ENCODE measurements at regions not wholly inside any gene's neighbourhood (a gene's known extent, or its start where the extent isn't known, plus 50 kb on each side); places are given as distances from the start of the nearest gene placed in this dataset.

- Histone ChIP-seq H3K27ac (ENCODE audit: low read length) (no peak overlapping the region), H3K4me3 (ENCODE audit: low read length) (no peak overlapping the region), H4K20me1 (ENCODE audit: insufficient read depth, low read length) (no peaks in the 10 kb centered on the region), H2AFZ (ENCODE audit: low read depth, low read length) (0 out of 2 replicates have a peak overlapping the region, but pooled peaks have one; percentile 10), H3K9me3 (ENCODE audit: insufficient read depth, low read length) (no peaks in the 10 kb centered on the region), H3K4me2 (ENCODE audit: low read length) (no peak overlapping the region), H3K36me3 (replicated peaks; ENCODE audit: low read depth, low read length) (no peaks in the 10 kb centered on the region), H3K79me2 (ENCODE audit: low read length) (no peaks in the 10 kb centered on the region), H3K9ac (ENCODE audit: low read length) (no peak overlapping the region), H3K27me3 (ENCODE audit: low read depth, low read length) (no peaks in the 10 kb centered on the region), H3K4me1 (ENCODE audit: low read length) (no peaks in the 10 kb centered on the region)
- no peak for TF ChIP-seq EZH2phosphoT487 (IDR thresholded peaks at IDR 0.05; ENCODE audit: low read depth)
- no peak for TF ChIP-seq CTCF (IDR thresholded peaks at IDR 0.05; ENCODE audit: low read depth, low read length)
Observed at GRCh38 chr1:188140958-188141357, 1312.2 kb downstream of the PLA2G4A start.

- no peak overlapping the region for H3K9ac ChIP-seq (ENCODE audit: low read length)
- H3K4me1 ChIP-seq (ENCODE audit: low read length), result no peaks in the 10 kb centered on the region
- no peaks in the 10 kb centered on the region for H4K20me1 ChIP-seq (ENCODE audit: insufficient read depth, low read length)
- no peaks in the 10 kb centered on the region for H3K9me3 ChIP-seq (ENCODE audit: insufficient read depth, low read length)
- H3K27me3 ChIP-seq (ENCODE audit: low read depth, low read length), result no peaks in the 10 kb centered on the region
- H3K27ac ChIP-seq (ENCODE audit: low read length), result no peak overlapping the region
- TF ChIP-seq EZH2phosphoT487 (IDR thresholded peaks at IDR 0.05; ENCODE audit: low read depth), result no peak
- TF ChIP-seq CTCF (IDR thresholded peaks at IDR 0.05; ENCODE audit: low read depth, low read length), result no peak
- no peak overlapping the region for H3K4me3 ChIP-seq (ENCODE audit: low read length)
- no peaks in the 10 kb centered on the region for H3K79me2 ChIP-seq (ENCODE audit: low read length)
- no peaks in the 10 kb centered on the region for H3K36me3 ChIP-seq (replicated peaks; ENCODE audit: low read depth, low read length)
- no peak overlapping the region for H3K4me2 ChIP-seq (ENCODE audit: low read length)
- H2AFZ ChIP-seq (ENCODE audit: low read depth, low read length), result no peak overlapping the region
Observed at GRCh38 chr1:188154196-188154595, 1325.4 kb downstream of the PLA2G4A start.

- Histone ChIP-seq H3K4me2 (ENCODE audit: low read length) (no peak overlapping the region), H3K79me2 (ENCODE audit: low read length) (no peaks in the 10 kb centered on the region), H3K9ac (ENCODE audit: low read length) (no peak overlapping the region), H2AFZ (ENCODE audit: low read depth, low read length) (no peak overlapping the region), H3K27me3 (ENCODE audit: low read depth, low read length) (no peaks in the 10 kb centered on the region), H3K36me3 (replicated peaks; ENCODE audit: low read depth, low read length) (no peaks in the 10 kb centered on the region), H3K4me3 (ENCODE audit: low read length) (no peak overlapping the region), H3K27ac (ENCODE audit: low read length) (no peak overlapping the region), H4K20me1 (ENCODE audit: insufficient read depth, low read length) (no peaks in the 10 kb centered on the region), H3K4me1 (ENCODE audit: low read length) (no peaks in the 10 kb centered on the region), H3K9me3 (ENCODE audit: insufficient read depth, low read length) (no peaks in the 10 kb centered on the region)
- no peak for TF ChIP-seq CTCF (IDR thresholded peaks at IDR 0.05; ENCODE audit: low read depth, low read length)
- TF ChIP-seq EZH2phosphoT487 (IDR thresholded peaks at IDR 0.05; ENCODE audit: low read depth), result no peak
Observed at GRCh38 chr1:188154761-188155160, 1326.0 kb downstream of the PLA2G4A start.

- TF ChIP-seq CTCF (IDR thresholded peaks at IDR 0.05; ENCODE audit: low read depth, low read length) (no peak), EZH2phosphoT487 (IDR thresholded peaks at IDR 0.05; ENCODE audit: low read depth) (no peak)
- Histone ChIP-seq H3K4me1 (ENCODE audit: low read length) (no peaks in the 10 kb centered on the region), H3K27ac (ENCODE audit: low read length) (no peak overlapping the region), H3K36me3 (replicated peaks; ENCODE audit: low read depth, low read length) (no peaks in the 10 kb centered on the region), H3K9ac (ENCODE audit: low read length) (no peak overlapping the region), H3K79me2 (ENCODE audit: low read length) (no peaks in the 10 kb centered on the region), H4K20me1 (ENCODE audit: insufficient read depth, low read length) (no peaks in the 10 kb centered on the region), H3K4me2 (ENCODE audit: low read length) (no peak overlapping the region), H2AFZ (ENCODE audit: low read depth, low read length) (no peak overlapping the region), H3K9me3 (ENCODE audit: insufficient read depth, low read length) (no peaks in the 10 kb centered on the region), H3K4me3 (ENCODE audit: low read length) (no peak overlapping the region), H3K27me3 (ENCODE audit: low read depth, low read length) (no peaks in the 10 kb centered on the region)
Observed at GRCh38 chr1:188155261-188155660, 1326.5 kb downstream of the PLA2G4A start.

All from OCI-LY3 (cell line).